ENCODE measurements at regions not wholly inside any gene's neighbourhood (a gene's known extent, or its start where the extent isn't known, plus 50 kb on each side); places are given as distances from the start of the nearest gene placed in this dataset.

- no peak overlapping the region for H3K27ac Mint-ChIP-seq
- no peaks in the 10 kb centered on the region for H3K4me1 Mint-ChIP-seq
- ATAC-seq = no peak
- no peaks in the 10 kb centered on the region for H3K9me3 Mint-ChIP-seq
- H3K4me3 Mint-ChIP-seq = no peak overlapping the region
- DNase-seq = no peak
- H3K27me3 Mint-ChIP-seq = no peaks in the 10 kb centered on the region
Measured at GRCh38 chr3:166322391-166322790, 485.2 kb upstream of the BCHE start.

GRCh38 chr3:166307756-166308350, 470.6 kb upstream of the BCHE start:
- Mint-ChIP-seq H3K9me3 (peaks cover 0 to 11% of the 10 kb centered on the region in 2 donors), H3K27me3 (no peaks in the 10 kb centered on the region), H3K4me3 (no peak overlapping the region), H3K27ac (no peak overlapping the region), H3K4me1 (no peaks in the 10 kb centered on the region)
- ATAC-seq = no peak
- no peak for DNase-seq

- no peak for ATAC-seq
- no peaks in the 10 kb centered on the region for H3K27me3 Mint-ChIP-seq
- no peak overlapping the region for H3K27ac Mint-ChIP-seq
- no peak for DNase-seq
- H3K4me3 Mint-ChIP-seq = no peak overlapping the region
- H3K4me1 Mint-ChIP-seq = no peaks in the 10 kb centered on the region
- H3K9me3 Mint-ChIP-seq = peaks cover 7 to 12% of the 10 kb centered on the region in 2 donors
Measured at GRCh38 chr3:166304584-166304983, 467.4 kb upstream of the BCHE start.

- peaks cover 4 to 8% of the 10 kb centered on the region in 2 donors for H3K9me3 Mint-ChIP-seq
- no peak overlapping the region for H3K4me3 Mint-ChIP-seq
- DNase-seq (no peak), ATAC-seq (no peak)
- H3K27ac Mint-ChIP-seq = no peak overlapping the region
- no peaks in the 10 kb centered on the region for H3K4me1 Mint-ChIP-seq
- H3K27me3 Mint-ChIP-seq = no peaks in the 10 kb centered on the region
Measured at GRCh38 chr3:166303681-166304080, 466.5 kb upstream of the BCHE start.

- no peak overlapping the region for H3K4me3 Mint-ChIP-seq
- H3K9me3 Mint-ChIP-seq = peaks cover 4 to 8% of the 10 kb centered on the region in 2 donors
Measured at GRCh38 chr3:166302331-166302730, 465.1 kb upstream of the BCHE start.

GRCh38 chr3:166296179-166296783, 459.1 kb upstream of the BCHE start:
- H3K4me3 Mint-ChIP-seq = no peak overlapping the region
- no peak overlapping the region for H3K27ac Mint-ChIP-seq
- no peaks in the 10 kb centered on the region for H3K4me1 Mint-ChIP-seq
- H3K9me3 Mint-ChIP-seq = peaks cover 7 to 13% of the 10 kb centered on the region in 2 donors
- DNase-seq (no peak), ATAC-seq (no peak)
- no peaks in the 10 kb centered on the region for H3K27me3 Mint-ChIP-seq

More at GRCh38 chr3:166302331-166302730, 465.1 kb upstream of the BCHE start:
- no peaks in the 10 kb centered on the region for H3K27me3 Mint-ChIP-seq
- no peaks in the 10 kb centered on the region for H3K4me1 Mint-ChIP-seq
- ATAC-seq (no peak), DNase-seq (no peak)
- H3K27ac Mint-ChIP-seq = no peak overlapping the region

GRCh38 chr3:166291186-166291955, 454.1 kb upstream of the BCHE start:
- no peak for ATAC-seq
- peaks cover 2 to 4% of the 10 kb centered on the region in 2 donors for H3K9me3 Mint-ChIP-seq
- no peaks in the 10 kb centered on the region for H3K27me3 Mint-ChIP-seq
- DNase-seq = no peak
- H3K27ac Mint-ChIP-seq = no peak overlapping the region
- H3K4me3 Mint-ChIP-seq = no peak overlapping the region
- H3K4me1 Mint-ChIP-seq = no peaks in the 10 kb centered on the region

- Mint-ChIP-seq H3K27ac (no peak overlapping the region), H3K4me1 (no peaks in the 10 kb centered on the region)
- no peak for ATAC-seq
Measured at GRCh38 chr3:166285001-166285400, 447.8 kb upstream of the BCHE start.

GRCh38 chr3:166283840-166284239, 446.6 kb upstream of the BCHE start:
- Mint-ChIP-seq H3K27ac (no peak overlapping the region), H3K27me3 (no peaks in the 10 kb centered on the region), H3K4me3 (no peak overlapping the region), H3K4me1 (no peaks in the 10 kb centered on the region), H3K9me3 (no peaks in the 10 kb centered on the region)
- ATAC-seq (no peak), DNase-seq (no peak)

More at GRCh38 chr3:166285001-166285400, 447.8 kb upstream of the BCHE start:
- DNase-seq = no peak
- Mint-ChIP-seq H3K4me3 (no peak overlapping the region), H3K9me3 (no peaks in the 10 kb centered on the region), H3K27me3 (no peaks in the 10 kb centered on the region)

GRCh38 chr3:166282931-166283330, 445.7 kb upstream of the BCHE start:
- H3K9me3 Mint-ChIP-seq = no peaks in the 10 kb centered on the region
- H3K4me3 Mint-ChIP-seq = no peak overlapping the region
- peak overlapping the region in 1 of 2 donors; percentile 41 for H3K27ac Mint-ChIP-seq
- ATAC-seq (no peak), DNase-seq (no peak)
- no peaks in the 10 kb centered on the region for H3K4me1 Mint-ChIP-seq
- H3K27me3 Mint-ChIP-seq = no peaks in the 10 kb centered on the region

GRCh38 chr3:166279636-166280035, 442.4 kb upstream of the BCHE start:
- Mint-ChIP-seq H3K4me3 (no peak overlapping the region), H3K4me1 (no peaks in the 10 kb centered on the region), H3K27me3 (no peaks in the 10 kb centered on the region), H3K9me3 (no peaks in the 10 kb centered on the region), H3K27ac (no peak overlapping the region)
- DNase-seq (no peak), ATAC-seq (no peak)

- no peaks in the 10 kb centered on the region for H3K27me3 Mint-ChIP-seq
- no peaks in the 10 kb centered on the region for H3K9me3 Mint-ChIP-seq
- no peak overlapping the region for H3K4me3 Mint-ChIP-seq
- ATAC-seq = no peak
- no peaks in the 10 kb centered on the region for H3K4me1 Mint-ChIP-seq
- no peak for DNase-seq
- H3K27ac Mint-ChIP-seq = no peak overlapping the region
Measured at GRCh38 chr3:166275024-166275390, 437.8 kb upstream of the BCHE start.

- Mint-ChIP-seq H3K27me3 (no peaks in the 10 kb centered on the region), H3K4me1 (no peaks in the 10 kb centered on the region), H3K27ac (no peak overlapping the region), H3K9me3 (no peaks in the 10 kb centered on the region), H3K4me3 (no peak overlapping the region)
- DNase-seq (no peak), ATAC-seq (no peak)
Measured at GRCh38 chr3:166274351-166275023, 437.3 kb upstream of the BCHE start.

GRCh38 chr3:166270429-166270828, 433.2 kb upstream of the BCHE start:
- no peak overlapping the region for H3K4me3 Mint-ChIP-seq

GRCh38 chr3:166265153-166265552, 427.9 kb upstream of the BCHE start:
- Mint-ChIP-seq H3K4me3 (no peak overlapping the region), H3K4me1 (no peaks in the 10 kb centered on the region), H3K27me3 (no peaks in the 10 kb centered on the region), H3K9me3 (no peaks in the 10 kb centered on the region), H3K27ac (no peak overlapping the region)
- ATAC-seq (no peak), DNase-seq (no peak)

More at GRCh38 chr3:166270429-166270828, 433.2 kb upstream of the BCHE start:
- Mint-ChIP-seq H3K4me1 (no peaks in the 10 kb centered on the region), H3K9me3 (no peaks in the 10 kb centered on the region), H3K27me3 (no peaks in the 10 kb centered on the region), H3K27ac (no peak overlapping the region)
- DNase-seq = no peak
- no peak for ATAC-seq

GRCh38 chr3:166263460-166263859, 426.2 kb upstream of the BCHE start:
- DNase-seq (no peak), ATAC-seq (no peak)
- Mint-ChIP-seq H3K9me3 (no peaks in the 10 kb centered on the region), H3K27ac (no peak overlapping the region), H3K27me3 (no peaks in the 10 kb centered on the region), H3K4me1 (no peaks in the 10 kb centered on the region), H3K4me3 (no peak overlapping the region)

Measured in stimulated activated naive CD8-positive, alpha-beta T cell treated with anti-CD3 and anti-CD28 coated beads, Interleukin-15, amount 100 ng/mL, for 72 hours (primary cell).